ENCODE measurements at regions not wholly inside any gene's neighbourhood (a gene's known extent, or its start where the extent isn't known, plus 50 kb on each side); places are given as distances from the start of the nearest gene placed in this dataset.

DNA sequence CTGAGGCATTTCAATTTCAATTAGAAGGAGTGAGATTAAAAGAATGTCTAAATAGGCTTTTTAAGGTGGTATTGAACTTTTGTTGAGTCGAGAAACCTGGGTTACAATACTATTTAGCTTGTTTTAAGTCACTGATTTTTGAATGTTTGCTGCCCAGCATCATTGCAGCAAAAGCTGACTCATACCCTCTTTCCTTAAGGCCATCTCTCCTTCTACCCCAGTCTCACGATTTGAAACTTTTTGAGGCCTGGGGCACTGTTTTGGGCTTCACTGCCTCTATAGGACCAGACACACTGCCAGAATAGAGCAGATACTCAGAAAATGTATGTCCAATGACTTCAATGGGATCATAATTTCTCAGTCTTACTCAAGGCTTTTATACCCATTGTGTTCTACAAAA lies 319.6 kb upstream of the TGFBR2 start:
- CTCF ChIA-PET, result interaction anchor here (0.6 to 1.5 kb wide), 2 partner anchors 10 to 1217 kb away, joined by 3 to 6 read pairs; no protein-coding TSS in a partner anchor
- H3K9me3 Mint-ChIP-seq, result no peaks in the 10 kb centered on the region
- peaks cover 16% of the 10 kb centered on the region for H3K4me1 Mint-ChIP-seq
- no peak for DNase-seq
- no peak overlapping the region for H3K4me3 Mint-ChIP-seq
- H3K36me3 Mint-ChIP-seq, result no peaks in the 10 kb centered on the region
- no peaks in the 10 kb centered on the region for H3K27me3 Mint-ChIP-seq
- H3K27ac Mint-ChIP-seq, result no peak overlapping the region

DNA sequence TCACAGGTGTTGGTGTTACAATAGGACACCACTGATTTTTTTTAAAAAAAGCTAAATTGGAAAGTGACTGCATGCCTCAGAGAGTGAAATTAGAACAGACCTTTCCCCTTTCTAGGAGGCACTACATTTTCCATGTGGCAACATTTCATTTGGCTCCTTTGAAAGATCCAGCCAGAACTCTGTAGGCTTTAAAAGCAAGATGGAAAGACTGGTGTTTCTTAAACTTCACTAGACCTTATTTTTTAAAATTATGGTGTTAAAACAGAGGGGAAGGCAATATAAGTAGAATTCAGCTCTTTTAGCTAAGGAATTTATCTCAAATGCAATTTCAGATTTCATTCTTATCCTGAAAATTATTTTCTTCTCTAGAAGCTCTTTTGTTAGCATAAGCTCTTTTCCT lies 317.6 kb upstream of the TGFBR2 start:
- Mint-ChIP-seq H3K4me3 (no peak overlapping the region), H3K36me3 (no peaks in the 10 kb centered on the region), H3K4me1 (peaks cover 16% of the 10 kb centered on the region), H3K27ac (no peak overlapping the region), H3K27me3 (no peaks in the 10 kb centered on the region), H3K9me3 (no peaks in the 10 kb centered on the region)
- DNase-seq, result no peak
- CTCF ChIA-PET, result no interaction called here

DNA sequence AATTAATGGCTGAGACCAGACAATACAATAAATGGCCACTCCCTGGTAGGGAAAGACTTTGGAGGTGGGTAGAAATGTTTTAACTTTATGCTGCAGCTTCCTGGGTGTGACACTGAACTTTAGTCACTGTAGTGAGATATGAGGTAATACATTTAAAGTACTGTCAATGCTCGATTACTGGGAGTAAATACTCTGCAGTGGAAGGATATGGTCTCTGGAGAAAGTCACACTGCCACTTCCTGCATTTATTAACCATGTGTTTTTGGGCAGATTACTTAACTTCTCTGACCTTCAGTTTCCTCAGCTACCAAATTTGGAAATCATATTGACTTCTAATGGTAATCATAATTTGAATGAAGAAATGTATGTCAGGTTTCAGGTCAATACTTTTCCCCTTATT lies 317.1 kb upstream of the TGFBR2 start:
- H3K36me3 Mint-ChIP-seq, result no peaks in the 10 kb centered on the region
- CTCF ChIA-PET, result no interaction called here
- DNase-seq, result no peak

DNA sequence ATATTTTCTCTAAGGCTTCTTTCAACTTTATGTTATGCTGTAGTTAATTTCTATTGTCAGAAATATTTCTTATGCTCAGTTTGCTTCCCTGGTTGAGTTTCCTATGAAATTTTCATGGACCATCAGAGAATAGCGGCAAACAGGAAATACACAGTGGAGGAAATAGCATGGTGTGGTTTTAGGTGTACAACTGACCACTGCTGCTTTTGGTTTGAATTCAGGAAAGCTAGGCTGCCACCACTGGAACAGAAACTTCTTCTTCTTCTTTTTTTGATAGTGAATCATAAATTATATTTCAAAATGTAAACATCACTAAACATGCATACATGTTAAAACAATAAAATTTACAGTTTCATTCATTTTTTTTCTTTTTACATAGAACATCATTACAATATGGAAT lies 316.6 kb upstream of the TGFBR2 start:
- CTCF ChIA-PET, result no interaction called here

More for the DNA sequence above, 317.1 kb upstream of the TGFBR2 start:
- Mint-ChIP-seq H3K27me3 (no peaks in the 10 kb centered on the region), H3K9me3 (no peaks in the 10 kb centered on the region), H3K4me3 (no peak overlapping the region), H3K4me1 (peaks cover 16% of the 10 kb centered on the region), H3K27ac (no peak overlapping the region)

DNA sequence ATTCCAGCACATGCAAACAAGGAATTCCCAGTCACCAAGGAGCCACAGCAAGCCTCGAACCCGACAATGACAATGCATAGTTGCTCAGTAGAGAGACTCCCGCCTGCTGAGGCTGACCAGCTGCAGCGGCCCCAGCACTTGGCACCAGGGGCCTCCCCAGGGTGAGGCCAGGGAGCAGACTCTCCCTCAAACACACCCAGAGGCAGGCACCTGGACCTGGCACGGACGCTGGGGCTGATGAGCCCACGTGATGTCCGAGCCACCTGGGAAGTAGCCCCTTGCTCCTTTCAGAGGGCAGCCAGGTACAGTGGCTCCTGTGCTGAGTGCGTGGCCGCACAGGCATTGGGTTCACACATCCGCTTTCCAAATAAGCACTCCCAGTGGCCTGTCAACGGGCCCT lies 315.9 kb upstream of the TGFBR2 start:
- no peak overlapping the region for H3K4me3 Mint-ChIP-seq
- CTCF ChIA-PET, result no interaction called here
- H3K27ac Mint-ChIP-seq, result no peak overlapping the region
- peaks cover 16% of the 10 kb centered on the region for H3K4me1 Mint-ChIP-seq
- no peaks in the 10 kb centered on the region for H3K36me3 Mint-ChIP-seq
- no peaks in the 10 kb centered on the region for H3K27me3 Mint-ChIP-seq
- no peaks in the 10 kb centered on the region for H3K9me3 Mint-ChIP-seq
- no peak for DNase-seq

More for the DNA sequence above, 316.6 kb upstream of the TGFBR2 start:
- DNase-seq, result no peak
- Mint-ChIP-seq H3K27me3 (no peaks in the 10 kb centered on the region), H3K4me1 (peaks cover 16% of the 10 kb centered on the region), H3K4me3 (no peak overlapping the region), H3K9me3 (no peaks in the 10 kb centered on the region), H3K36me3 (no peaks in the 10 kb centered on the region), H3K27ac (no peak overlapping the region)

DNA sequence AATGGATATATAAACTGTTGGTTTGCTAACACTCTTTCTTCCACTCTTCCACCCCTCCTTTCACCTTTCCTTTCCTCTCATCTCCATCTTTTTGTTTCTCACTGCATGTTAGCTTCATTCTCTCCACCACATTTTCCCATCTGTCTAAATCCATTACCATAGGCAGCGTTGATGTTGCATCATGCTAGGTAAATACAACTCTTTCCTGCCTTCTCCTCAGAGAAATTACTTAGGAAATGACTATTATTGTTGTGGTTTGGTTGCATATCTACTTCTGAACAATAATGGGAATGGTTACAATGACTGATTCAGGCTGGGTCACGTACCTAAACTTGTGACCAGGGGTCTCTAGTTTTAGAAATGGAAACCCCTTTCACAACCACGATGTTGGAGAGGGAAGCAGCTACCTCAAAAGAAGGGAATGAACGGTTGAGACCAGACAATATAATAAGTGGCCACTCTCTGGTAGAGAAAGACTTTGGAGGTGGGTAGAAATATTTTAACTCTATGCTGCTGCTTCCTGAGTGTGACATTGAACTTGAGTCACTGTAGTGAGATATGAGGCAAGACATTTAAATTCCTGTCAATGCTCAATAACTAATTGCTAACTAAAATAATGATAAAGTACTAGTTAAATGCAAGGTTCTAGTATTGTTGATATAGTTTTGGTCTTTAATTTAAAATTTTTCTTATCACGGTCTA lies 314.1 kb upstream of the TGFBR2 start:
- CTCF ChIA-PET, result interaction anchor here (0.5 kb wide), 1 partner anchor 94 kb away, joined by 3 read pairs; no protein-coding TSS in a partner anchor
- Mint-ChIP-seq H3K4me3 (no peak overlapping the region), H3K27me3 (no peaks in the 10 kb centered on the region), H3K4me1 (peaks cover 16% of the 10 kb centered on the region), H3K36me3 (no peaks in the 10 kb centered on the region), H3K9me3 (no peaks in the 10 kb centered on the region), H3K27ac (no peak overlapping the region)
- DNase-seq, result no peak

DNA sequence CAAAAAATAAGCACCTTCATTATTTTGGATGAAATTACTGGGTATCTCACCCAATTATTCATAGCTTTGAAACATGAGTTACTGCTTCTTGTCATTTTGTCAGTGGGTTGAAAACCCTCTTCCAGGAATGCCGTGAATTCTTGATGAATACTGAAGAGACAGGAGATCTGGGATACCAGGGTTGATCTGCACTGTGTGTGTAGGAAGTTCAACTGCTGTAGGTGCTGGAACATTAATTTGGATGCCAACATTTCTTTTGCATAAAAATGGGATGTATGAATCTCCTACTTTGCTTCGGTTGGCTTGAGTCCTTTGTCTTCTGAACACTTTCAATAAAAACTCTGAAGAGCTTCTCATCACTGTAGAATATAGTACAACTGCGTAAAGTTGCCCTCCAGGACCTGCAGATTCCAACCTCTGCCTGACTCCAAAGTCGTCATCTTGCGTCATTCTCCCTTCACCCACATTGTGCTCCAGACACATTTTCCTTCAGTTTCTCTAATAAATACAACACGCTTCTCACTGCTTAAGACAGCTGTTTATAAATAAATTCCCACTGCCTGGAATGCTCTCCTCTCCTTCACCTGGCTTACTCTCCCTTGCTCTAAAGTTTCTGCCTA lies 312.7 kb upstream of the TGFBR2 start:
- H3K4me3 Mint-ChIP-seq, result no peak overlapping the region
- H3K36me3 Mint-ChIP-seq, result no peaks in the 10 kb centered on the region
- CTCF ChIA-PET, result no interaction called here
- no peak for DNase-seq
- H3K9me3 Mint-ChIP-seq, result no peaks in the 10 kb centered on the region
- H3K27ac Mint-ChIP-seq, result no peak overlapping the region
- no peaks in the 10 kb centered on the region for H3K27me3 Mint-ChIP-seq
- H3K4me1 Mint-ChIP-seq, result peaks cover 16% of the 10 kb centered on the region

DNA sequence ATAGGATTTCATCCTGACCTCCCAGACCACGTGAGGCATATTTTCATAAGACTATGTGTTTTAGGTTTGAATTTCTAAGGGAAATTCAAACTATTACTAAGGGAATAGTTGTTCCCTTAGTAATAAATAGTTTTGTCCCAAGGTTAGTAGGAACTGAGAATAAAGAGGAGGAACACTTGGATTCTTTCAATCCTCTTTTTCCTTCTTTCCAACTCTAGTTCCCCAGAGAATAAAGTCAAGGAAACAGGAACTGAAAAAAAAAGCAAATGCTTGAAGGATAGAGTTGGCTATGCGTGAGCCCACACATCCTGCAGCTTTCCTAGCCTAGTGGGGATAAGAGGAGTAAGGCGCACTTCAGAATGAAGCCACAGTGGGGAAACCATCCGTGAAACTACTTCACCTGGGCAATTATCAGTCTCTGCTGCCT lies 312.1 kb upstream of the TGFBR2 start:
- H3K4me1 Mint-ChIP-seq, result peaks cover 15% of the 10 kb centered on the region
- no peak overlapping the region for H3K4me3 Mint-ChIP-seq
- CTCF ChIA-PET, result no interaction called here
- H3K36me3 Mint-ChIP-seq, result no peaks in the 10 kb centered on the region
- no peak overlapping the region for H3K27ac Mint-ChIP-seq
- no peaks in the 10 kb centered on the region for H3K9me3 Mint-ChIP-seq
- H3K27me3 Mint-ChIP-seq, result no peaks in the 10 kb centered on the region
- DNase-seq, result no peak

DNA sequence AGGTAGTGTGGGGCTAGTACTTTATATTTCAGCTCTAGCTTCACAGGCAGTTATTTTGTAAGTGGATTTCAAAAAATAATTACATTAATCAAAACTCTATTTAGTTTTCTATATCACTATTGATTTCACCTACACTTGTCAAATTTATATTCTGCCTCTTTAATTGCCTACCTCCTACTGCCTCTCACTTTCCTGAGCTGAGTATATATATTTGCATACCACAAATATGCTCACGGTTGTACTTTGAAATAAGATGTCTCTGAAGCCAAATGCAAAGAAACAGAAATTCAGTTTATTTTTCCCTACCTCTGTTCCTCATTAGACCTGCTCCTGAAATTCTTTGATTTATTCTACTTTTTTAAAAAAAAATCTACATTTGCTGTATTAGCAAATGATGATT lies 309.3 kb upstream of the TGFBR2 start:
- no peaks in the 10 kb centered on the region for H3K9me3 Mint-ChIP-seq
- CTCF ChIA-PET, result interaction anchor here (1.3 kb wide), 1 partner anchor 11 kb away, joined by 6 read pairs; no protein-coding TSS in a partner anchor

DNA sequence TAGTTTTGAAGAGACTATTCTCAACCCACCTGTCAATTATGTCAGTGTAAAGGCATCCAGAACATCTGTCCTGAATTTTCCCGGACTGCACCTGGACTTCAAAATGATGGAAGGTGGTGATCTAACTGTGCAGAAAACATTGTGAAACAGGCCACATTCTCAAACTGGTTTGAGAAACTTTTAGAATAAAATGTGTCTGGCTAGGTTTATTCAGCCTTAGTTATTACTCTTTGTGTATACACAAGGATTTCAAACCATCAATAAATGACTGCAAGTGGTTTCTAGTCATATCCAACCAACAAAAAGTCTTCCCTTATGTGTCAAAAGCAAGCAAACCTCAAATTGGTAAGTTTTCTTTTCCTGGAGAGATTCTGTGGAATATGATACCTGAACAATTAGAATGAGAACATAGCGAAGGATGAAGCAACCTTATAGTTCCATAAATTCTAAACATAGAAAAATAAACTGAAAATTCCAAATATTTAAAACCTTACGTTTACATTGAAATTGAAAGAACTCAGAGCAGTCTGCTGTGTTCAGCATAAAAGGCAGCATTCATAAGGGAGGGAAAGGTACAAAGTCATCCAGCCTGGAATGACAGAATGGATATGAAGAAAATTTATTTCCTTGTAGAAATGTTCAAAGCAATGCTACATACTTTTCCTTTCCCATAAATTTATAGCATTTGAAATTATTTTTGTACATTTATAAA lies 306.6 kb upstream of the TGFBR2 start:
- H3K9me3 Mint-ChIP-seq, result peaks cover 4% of the 10 kb centered on the region
- CTCF ChIA-PET, result interaction anchor here (0.7 kb wide), 1 partner anchor 527 kb away, joined by 3 read pairs; no protein-coding TSS in a partner anchor
- H3K27me3 Mint-ChIP-seq, result no peaks in the 10 kb centered on the region
- H3K4me1 Mint-ChIP-seq, result peaks cover 3% of the 10 kb centered on the region
- H3K4me3 Mint-ChIP-seq, result no peak overlapping the region
- H3K27ac Mint-ChIP-seq, result no peak overlapping the region
- DNase-seq, result no peak
- H3K36me3 Mint-ChIP-seq, result no peaks in the 10 kb centered on the region

More for the DNA sequence above, 309.3 kb upstream of the TGFBR2 start:
- no peaks in the 10 kb centered on the region for H3K36me3 Mint-ChIP-seq
- no peaks in the 10 kb centered on the region for H3K27me3 Mint-ChIP-seq
- no peak overlapping the region for H3K4me3 Mint-ChIP-seq
- no peak overlapping the region for H3K27ac Mint-ChIP-seq
- peaks cover 3% of the 10 kb centered on the region for H3K4me1 Mint-ChIP-seq
- no peak for DNase-seq

DNA sequence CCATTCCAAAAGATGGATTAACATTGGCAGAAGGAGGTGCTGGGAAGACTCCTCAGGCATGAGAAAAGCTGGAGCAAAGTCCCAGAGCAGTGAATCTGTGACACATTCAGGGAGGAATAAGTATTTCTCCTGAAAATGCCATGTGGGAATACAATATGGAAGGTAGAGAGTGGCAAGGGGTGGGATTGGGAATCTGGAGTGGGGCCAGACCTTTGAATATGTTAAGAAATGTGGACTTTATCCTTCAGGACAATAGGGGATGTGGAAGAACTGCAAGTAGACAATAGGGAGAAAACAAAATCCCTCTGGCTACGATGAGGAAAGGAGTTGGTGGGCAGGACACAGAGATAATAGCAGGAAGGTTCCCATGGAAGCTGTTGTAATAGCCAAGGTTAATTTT lies 305.6 kb upstream of the TGFBR2 start:
- CTCF ChIA-PET, result no interaction called here
- no peaks in the 10 kb centered on the region for H3K27me3 Mint-ChIP-seq
- no peak for DNase-seq
- H3K36me3 Mint-ChIP-seq, result peaks cover 3% of the 10 kb centered on the region
- H3K9me3 Mint-ChIP-seq, result peaks cover 6% of the 10 kb centered on the region
- H3K4me1 Mint-ChIP-seq, result peaks cover 3% of the 10 kb centered on the region
- H3K27ac Mint-ChIP-seq, result no peak overlapping the region
- no peak overlapping the region for H3K4me3 Mint-ChIP-seq

DNA sequence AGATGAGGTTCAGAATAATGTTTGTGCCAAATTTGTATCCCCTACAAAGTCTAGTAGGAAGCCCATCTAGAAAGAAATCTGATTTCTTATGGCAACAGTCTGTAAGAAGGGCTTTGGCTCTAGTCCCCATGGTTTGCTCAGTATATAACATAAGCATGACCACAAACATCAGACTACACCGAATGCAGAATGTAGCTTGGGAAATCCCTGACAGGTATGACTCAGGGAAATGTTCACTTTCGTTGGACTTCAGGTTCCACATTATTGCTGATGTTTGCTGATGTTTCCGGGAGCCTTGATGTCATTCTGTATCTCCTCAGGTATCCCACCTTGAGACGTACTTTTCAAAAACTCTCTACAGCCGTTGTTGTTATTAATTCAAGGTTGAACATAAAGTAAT lies 304.4 kb upstream of the TGFBR2 start:
- no peak overlapping the region for H3K4me3 Mint-ChIP-seq
- H3K27me3 Mint-ChIP-seq, result no peaks in the 10 kb centered on the region
- peaks cover 13% of the 10 kb centered on the region for H3K9me3 Mint-ChIP-seq
- peaks cover 3% of the 10 kb centered on the region for H3K4me1 Mint-ChIP-seq
- DNase-seq, result no peak
- peaks cover 3% of the 10 kb centered on the region for H3K36me3 Mint-ChIP-seq
- H3K27ac Mint-ChIP-seq, result no peak overlapping the region
- CTCF ChIA-PET, result no interaction called here

DNA sequence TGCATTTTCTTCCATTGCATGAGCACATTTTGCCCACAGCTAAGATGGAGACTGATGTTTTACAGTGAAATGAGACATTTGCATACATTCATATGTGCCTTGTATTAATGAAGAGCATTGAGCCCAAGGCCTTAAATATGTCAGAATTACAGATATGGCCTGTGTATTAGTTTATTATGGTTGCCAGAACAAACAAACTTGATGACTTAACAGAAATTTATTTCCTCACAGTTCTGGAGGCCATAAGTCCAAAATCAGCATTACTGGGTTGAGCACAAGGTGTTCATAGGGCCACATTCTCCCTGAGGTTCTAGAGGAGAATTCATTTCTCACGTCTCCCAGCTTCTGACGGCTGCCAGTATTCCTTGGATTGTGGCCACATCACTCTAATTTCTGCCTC lies 302.6 kb upstream of the TGFBR2 start:
- no peaks in the 10 kb centered on the region for H3K27me3 Mint-ChIP-seq
- CTCF ChIA-PET, result no interaction called here
- peaks cover 3% of the 10 kb centered on the region for H3K4me1 Mint-ChIP-seq
- H3K9me3 Mint-ChIP-seq, result peaks cover 13% of the 10 kb centered on the region
- H3K27ac Mint-ChIP-seq, result no peak overlapping the region
- DNase-seq, result no peak
- peaks cover 3% of the 10 kb centered on the region for H3K36me3 Mint-ChIP-seq
- no peak overlapping the region for H3K4me3 Mint-ChIP-seq

DNA sequence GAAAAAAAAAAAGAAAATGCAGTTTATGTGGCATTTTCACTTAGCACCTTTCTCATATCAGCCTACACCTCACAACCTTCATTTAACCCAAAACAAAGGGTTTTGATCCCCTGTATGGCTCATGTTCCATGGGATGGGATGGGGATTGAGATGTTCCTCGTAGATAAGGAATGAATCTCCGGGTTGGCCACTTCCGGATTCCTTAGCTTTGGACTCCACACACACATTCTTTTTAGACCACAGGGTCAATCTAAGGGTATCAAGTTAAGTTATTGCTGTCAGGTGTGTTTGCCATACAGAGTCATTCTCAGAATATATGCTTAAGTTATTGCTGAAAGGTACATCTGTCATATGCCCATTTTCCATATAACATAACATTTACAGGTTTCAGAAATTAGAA lies 301.4 kb upstream of the TGFBR2 start:
- H3K36me3 Mint-ChIP-seq, result peaks cover 3% of the 10 kb centered on the region
- H3K4me1 Mint-ChIP-seq, result no peaks in the 10 kb centered on the region
- peaks cover 13% of the 10 kb centered on the region for H3K9me3 Mint-ChIP-seq
- DNase-seq, result no peak
- CTCF ChIA-PET, result no interaction called here
- H3K27ac Mint-ChIP-seq, result no peak overlapping the region
- H3K27me3 Mint-ChIP-seq, result no peaks in the 10 kb centered on the region
- H3K4me3 Mint-ChIP-seq, result no peak overlapping the region

DNA sequence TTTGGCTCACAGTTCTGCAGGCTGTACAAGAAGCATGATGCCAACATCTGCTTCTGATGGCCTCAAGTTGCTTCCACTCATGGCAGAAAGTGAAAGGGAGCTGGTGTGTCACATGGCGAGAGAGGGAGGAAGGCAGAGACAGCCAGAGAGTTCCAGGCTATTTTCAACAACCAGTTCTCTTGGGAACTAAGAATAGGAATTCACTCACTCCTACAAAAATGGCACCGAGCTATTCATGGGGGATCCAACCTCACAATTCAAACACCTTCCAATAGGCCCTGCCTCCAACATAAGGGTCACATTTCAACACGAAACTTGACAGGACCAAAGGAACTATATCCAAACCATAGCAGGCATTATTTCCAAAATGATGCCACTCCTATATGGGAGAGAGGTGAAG lies 299.5 kb upstream of the TGFBR2 start:
- peaks cover 3% of the 10 kb centered on the region for H3K36me3 Mint-ChIP-seq
- no peak overlapping the region for H3K4me3 Mint-ChIP-seq
- no peak overlapping the region for H3K27ac Mint-ChIP-seq
- H3K9me3 Mint-ChIP-seq, result peaks cover 13% of the 10 kb centered on the region
- DNase-seq, result no peak
- CTCF ChIA-PET, result no interaction called here
- H3K27me3 Mint-ChIP-seq, result no peaks in the 10 kb centered on the region
- H3K4me1 Mint-ChIP-seq, result no peaks in the 10 kb centered on the region
